ENCODE measurements at regions not wholly inside any gene's neighbourhood (a gene's known extent, or its start where the extent isn't known, plus 50 kb on each side); places are given as distances from the start of the nearest gene placed in this dataset.

DNA sequence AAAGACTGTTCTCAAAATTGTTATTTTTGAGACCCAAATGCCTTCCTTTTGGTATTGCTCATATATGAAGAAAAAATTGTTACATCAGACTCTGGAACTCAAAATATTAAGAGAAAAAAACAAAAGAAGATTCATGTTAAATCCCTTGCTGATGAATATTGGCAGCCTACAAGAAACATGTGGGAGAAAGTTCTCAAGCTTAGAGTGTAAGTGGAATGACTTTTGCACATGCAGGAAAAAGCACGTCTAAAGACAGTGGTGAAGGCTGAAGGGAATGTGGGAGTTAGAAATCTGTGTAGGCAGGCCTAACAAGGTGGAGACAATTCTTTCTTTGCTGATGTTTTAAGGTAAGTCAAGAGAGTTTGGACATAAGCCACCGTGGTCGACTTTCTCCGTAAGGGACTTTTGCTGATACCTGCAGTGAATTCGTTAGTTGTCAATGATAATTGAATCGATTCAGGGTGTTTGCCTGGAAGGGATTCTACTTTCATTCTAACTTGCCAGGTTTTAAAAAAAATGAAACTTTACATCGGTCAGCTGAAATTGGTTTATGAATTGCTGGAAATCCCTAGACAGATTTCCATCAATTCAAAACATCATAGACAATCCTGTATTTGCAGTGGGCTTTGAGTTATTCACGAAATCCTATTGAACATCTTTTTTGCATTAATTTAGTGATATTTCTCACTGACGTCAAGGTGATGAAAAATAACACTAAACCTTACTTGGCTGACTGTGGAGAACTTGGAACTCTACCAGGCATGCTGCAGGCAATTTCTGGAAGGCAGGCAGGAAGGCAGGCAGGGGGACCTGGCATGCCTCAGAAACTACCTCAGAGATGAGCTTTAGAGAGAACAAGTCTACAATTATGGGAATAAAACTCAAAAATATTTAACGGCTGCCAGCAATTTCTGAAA is 359.1 kb upstream of the ADAMTSL1 start:
- no peaks in the 10 kb centered on the region for H3K9me3 ChIP-seq (replicated peaks)
- H3K4me1 ChIP-seq (replicated peaks) = no peaks in the 10 kb centered on the region
- no peak for DNase-seq (ENCODE audit: low read depth in 1 of 2, low spot score in 2 of 2)
- H3K36me3 ChIP-seq = no peaks in the 10 kb centered on the region
- H3K4me3 ChIP-seq = no peak overlapping the region
- H3K27me3 ChIP-seq (replicated peaks) = no peaks in the 10 kb centered on the region
- H3K27ac ChIP-seq = no peak overlapping the region

DNA sequence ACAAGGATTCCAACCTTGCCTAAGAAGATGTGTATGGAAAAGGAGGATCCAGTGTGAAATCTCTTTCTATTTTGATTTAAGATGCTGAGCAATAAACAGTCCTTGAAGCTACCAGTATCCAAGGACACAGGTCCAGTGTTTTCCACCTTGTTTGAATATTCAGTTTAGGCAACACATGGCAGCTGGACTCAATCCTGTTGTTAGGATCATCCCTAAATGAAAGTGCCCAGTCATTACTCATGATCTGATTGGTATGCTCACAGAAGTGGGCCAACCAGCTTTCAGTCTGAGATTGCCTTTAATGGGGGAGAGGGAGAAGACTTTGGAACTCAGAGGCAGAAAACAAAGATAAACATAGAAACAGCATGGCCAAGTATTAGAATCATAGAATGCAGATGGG is 355.7 kb upstream of the ADAMTSL1 start:
- H3K9me3 ChIP-seq (replicated peaks) = no peaks in the 10 kb centered on the region
- DNase-seq (ENCODE audit: low read depth in 1 of 2, low spot score in 2 of 2) = no peak
- H3K36me3 ChIP-seq = no peaks in the 10 kb centered on the region
- no peak overlapping the region for H3K27ac ChIP-seq
- no peaks in the 10 kb centered on the region for H3K4me1 ChIP-seq (replicated peaks)
- H3K27me3 ChIP-seq (replicated peaks) = no peaks in the 10 kb centered on the region
- H3K4me3 ChIP-seq = no peak overlapping the region

DNA sequence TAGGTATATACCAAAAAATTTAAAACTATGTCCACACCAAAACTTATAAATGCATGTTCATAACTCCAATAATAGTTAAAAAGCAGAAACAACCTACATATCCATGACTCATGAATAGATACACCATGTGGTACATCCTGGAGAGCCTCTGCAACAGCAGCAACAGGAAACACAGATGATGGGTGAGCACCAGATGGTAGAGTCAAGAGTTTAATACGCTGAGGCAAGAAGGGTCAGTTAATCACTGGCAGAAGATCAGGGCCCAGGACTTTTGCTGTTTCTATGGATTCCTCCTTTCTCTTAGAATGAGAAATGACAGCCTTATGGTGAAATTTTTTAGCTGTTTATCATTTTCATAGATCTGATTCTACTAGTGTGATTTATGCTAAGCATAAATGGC is 351.8 kb upstream of the ADAMTSL1 start:
- H3K9me3 ChIP-seq (replicated peaks) = no peaks in the 10 kb centered on the region
- H3K27ac ChIP-seq = no peak overlapping the region
- no peaks in the 10 kb centered on the region for H3K4me1 ChIP-seq (replicated peaks)
- DNase-seq (ENCODE audit: low read depth in 1 of 2, low spot score in 2 of 2) = no peak
- no peak overlapping the region for H3K4me3 ChIP-seq
- no peaks in the 10 kb centered on the region for H3K27me3 ChIP-seq (replicated peaks)
- H3K36me3 ChIP-seq = no peaks in the 10 kb centered on the region

DNA sequence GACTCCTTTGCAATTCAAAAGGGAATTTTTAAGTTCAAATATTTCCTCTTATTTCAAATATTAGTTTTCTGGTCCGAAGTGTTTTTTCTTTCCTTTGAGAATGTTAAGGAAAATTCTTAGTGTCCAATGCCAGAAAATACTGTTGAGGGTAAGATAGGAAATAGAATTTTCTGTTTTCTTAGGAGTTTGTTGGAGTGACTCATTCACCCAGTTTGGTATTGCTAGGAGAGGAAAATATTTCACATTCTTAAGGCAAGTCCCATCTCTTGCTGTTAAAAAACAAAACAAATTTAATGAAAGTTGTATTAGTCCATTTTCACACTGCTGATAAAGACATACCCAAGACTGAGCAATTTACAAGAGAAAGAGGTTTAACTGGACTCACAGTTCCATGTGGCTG is 349.2 kb upstream of the ADAMTSL1 start:
- H3K27me3 ChIP-seq (replicated peaks) = no peaks in the 10 kb centered on the region
- no peak for DNase-seq (ENCODE audit: low read depth in 1 of 2, low spot score in 2 of 2)
- H3K36me3 ChIP-seq = no peaks in the 10 kb centered on the region
- no peaks in the 10 kb centered on the region for H3K9me3 ChIP-seq (replicated peaks)
- H3K4me3 ChIP-seq = no peak overlapping the region
- no peaks in the 10 kb centered on the region for H3K4me1 ChIP-seq (replicated peaks)
- no peak overlapping the region for H3K27ac ChIP-seq

DNA sequence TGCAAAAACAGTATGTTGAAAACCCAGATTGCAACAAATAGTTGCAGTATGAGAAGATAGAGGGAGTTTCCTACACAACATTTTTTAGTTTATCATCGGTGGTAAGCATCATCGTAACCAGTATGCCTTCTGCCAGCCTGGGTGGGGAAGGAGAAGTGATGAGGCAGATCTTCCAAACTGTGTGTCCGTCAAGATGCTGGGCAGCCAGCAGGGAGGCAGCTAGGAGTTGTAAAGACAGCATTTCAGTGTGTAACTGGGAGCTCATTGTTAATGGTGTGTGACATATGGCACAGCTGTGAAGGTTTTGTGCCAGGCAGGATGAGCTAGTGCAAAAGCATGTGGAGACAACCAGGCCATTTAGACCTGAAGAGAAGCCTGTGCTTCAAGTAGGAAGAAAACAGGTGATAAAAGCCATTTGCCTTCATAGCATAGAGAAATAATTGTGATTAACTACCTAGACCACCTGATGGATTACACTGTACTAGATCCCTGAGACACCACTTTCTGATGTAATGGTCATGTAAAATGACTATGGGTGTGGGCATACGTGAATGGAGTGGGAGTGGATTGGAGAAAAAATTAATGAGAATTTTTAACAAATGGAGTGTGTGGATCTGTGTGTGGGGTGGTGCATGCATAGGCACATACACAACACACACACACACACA is 347.0 kb upstream of the ADAMTSL1 start:
- Histone ChIP-seq H3K4me1 (replicated peaks) (no peaks in the 10 kb centered on the region), H3K4me3 (no peak overlapping the region), H3K36me3 (no peaks in the 10 kb centered on the region), H3K27ac (no peak overlapping the region), H3K9me3 (replicated peaks) (no peaks in the 10 kb centered on the region), H3K27me3 (replicated peaks) (no peaks in the 10 kb centered on the region)
- DNase-seq (ENCODE audit: low read depth in 1 of 2, low spot score in 2 of 2) = no peak

DNA sequence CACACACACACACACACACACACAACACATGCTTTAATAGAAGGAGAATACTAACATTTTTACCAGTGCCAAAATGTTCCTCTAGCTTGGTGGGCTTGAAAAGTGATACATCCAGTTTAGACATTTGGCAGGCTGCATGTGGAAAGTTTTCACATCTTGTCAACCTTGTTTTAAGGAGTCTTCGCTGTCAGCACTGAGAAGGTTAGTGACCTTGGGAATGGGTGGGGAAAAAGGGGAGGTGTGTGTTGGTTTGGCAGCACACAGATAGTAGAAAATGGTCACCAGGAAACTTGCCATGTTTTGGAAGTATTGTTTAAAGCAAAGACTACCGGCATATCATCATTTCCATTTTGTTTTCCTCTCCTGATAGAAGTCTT is 346.5 kb upstream of the ADAMTSL1 start:
- no peaks in the 10 kb centered on the region for H3K27me3 ChIP-seq (replicated peaks)
- no peak for DNase-seq (ENCODE audit: low read depth in 1 of 2, low spot score in 2 of 2)
- H3K4me3 ChIP-seq = no peak overlapping the region
- no peaks in the 10 kb centered on the region for H3K4me1 ChIP-seq (replicated peaks)
- H3K27ac ChIP-seq = no peak overlapping the region
- H3K9me3 ChIP-seq (replicated peaks) = no peaks in the 10 kb centered on the region
- no peaks in the 10 kb centered on the region for H3K36me3 ChIP-seq

DNA sequence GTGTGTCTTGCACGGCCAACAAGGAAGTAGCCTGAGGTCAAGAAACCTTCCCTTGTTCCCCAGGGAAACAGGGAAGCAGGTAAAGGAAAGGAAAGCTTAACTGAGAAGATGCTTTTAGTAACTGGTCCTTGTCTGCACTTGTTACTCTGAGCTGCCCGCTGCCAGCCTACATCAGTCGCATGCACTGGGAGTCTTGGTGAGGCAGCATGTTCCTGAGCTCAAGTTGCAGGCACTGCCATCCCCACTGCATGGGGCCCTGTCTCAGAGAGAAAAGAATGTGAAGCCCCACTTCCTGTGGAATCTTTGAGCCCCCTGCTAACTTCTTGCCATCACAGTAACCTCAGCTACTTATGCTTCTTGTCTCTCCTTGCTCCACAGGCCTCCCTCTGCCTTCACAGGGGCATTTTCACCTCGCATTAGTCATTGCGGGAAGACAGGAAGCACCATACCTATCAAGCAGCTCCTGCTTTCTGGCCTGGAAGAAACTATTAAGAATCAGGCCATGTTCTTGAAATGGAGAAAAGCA is 344.1 kb upstream of the ADAMTSL1 start:
- Histone ChIP-seq H3K27me3 (replicated peaks) (no peaks in the 10 kb centered on the region), H3K4me3 (no peak overlapping the region), H3K36me3 (no peaks in the 10 kb centered on the region), H3K9me3 (replicated peaks) (no peaks in the 10 kb centered on the region), H3K4me1 (replicated peaks) (no peaks in the 10 kb centered on the region), H3K27ac (no peak overlapping the region)
- DNase-seq (ENCODE audit: low read depth in 1 of 2, low spot score in 2 of 2) = no peak

DNA sequence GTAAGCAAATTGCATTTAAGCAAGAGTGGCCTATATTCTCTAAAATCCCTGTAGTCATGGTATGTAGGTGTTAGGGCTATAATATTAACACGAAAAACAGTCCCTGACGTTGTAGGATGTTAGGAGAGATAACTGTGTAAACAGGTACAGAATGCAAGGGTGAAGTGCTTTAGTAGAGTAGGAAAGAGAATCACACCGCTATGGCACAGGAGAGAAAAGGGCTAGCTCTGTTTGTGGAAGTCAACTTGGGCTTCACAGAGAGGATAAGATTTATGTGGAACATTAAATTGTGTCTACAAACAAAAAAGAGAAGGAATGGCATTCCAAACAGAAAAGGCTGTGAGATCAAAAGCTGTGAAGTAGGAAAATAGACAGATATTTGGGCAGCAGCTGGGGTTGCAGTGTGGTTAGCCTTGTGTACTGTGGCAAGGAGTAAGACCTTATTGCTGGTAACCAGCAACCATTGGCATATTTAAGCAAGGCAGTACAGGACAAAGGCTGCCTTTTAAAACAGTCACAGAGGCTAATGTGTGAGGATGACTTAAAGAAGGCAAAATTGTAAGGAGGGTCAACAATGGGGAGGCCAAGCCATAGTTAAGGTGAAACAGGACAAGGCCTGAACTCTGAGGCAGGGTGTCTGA is 337.5 kb upstream of the ADAMTSL1 start:
- no peaks in the 10 kb centered on the region for H3K4me1 ChIP-seq (replicated peaks)
- H3K9me3 ChIP-seq (replicated peaks) = no peaks in the 10 kb centered on the region
- no peak for DNase-seq (ENCODE audit: low read depth in 1 of 2, low spot score in 2 of 2)
- H3K4me3 ChIP-seq = no peak overlapping the region
- no peak overlapping the region for H3K27ac ChIP-seq
- no peaks in the 10 kb centered on the region for H3K36me3 ChIP-seq
- H3K27me3 ChIP-seq (replicated peaks) = no peaks in the 10 kb centered on the region

DNA sequence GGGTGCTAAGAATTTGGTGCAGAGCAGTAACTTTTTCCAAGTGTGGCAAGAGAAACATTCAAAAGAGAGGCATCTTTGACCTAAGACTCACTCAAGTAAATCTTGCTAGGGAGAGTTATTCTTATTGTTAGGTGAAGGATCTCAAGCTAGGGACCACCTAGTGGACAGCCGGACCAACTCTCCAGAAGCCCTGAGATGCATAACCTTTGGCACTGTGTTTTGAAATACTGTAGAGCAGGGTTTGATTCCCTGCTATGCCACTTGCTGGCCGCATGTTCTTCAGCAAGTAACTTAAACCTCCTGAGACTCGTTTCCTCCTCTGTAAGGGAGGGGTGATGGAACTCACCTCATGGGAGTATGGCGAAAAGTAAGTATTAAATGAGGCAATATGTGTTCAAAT is 336.1 kb upstream of the ADAMTSL1 start:
- Histone ChIP-seq H3K27me3 (replicated peaks) (no peaks in the 10 kb centered on the region), H3K4me3 (no peak overlapping the region), H3K9me3 (replicated peaks) (no peaks in the 10 kb centered on the region), H3K27ac (no peak overlapping the region), H3K4me1 (replicated peaks) (no peaks in the 10 kb centered on the region), H3K36me3 (no peaks in the 10 kb centered on the region)
- DNase-seq (ENCODE audit: low read depth in 1 of 2, low spot score in 2 of 2) = no peak

DNA sequence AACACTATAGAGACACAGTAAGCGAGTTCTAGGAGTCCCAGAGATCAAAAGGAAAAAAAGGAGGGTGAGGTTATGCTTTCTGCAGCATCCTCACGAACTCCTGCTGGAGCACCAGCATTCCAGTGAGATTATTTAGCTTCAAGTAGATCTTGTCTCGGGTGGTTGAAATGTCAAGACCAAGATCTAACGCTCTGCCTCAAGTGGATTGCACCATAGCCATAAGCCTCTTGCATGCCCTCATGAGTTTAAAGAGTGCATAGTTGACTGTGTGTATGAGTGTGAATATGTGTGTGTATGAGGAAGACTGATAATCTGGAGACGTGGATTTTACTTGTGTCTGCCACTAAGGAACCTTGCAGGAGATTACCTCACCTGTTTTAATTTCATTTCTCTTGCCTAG is 335.3 kb upstream of the ADAMTSL1 start:
- no peak overlapping the region for H3K27ac ChIP-seq
- no peaks in the 10 kb centered on the region for H3K27me3 ChIP-seq (replicated peaks)
- no peaks in the 10 kb centered on the region for H3K36me3 ChIP-seq
- no peaks in the 10 kb centered on the region for H3K4me1 ChIP-seq (replicated peaks)
- no peak overlapping the region for H3K4me3 ChIP-seq
- no peaks in the 10 kb centered on the region for H3K9me3 ChIP-seq (replicated peaks)
- DNase-seq (ENCODE audit: low read depth in 1 of 2, low spot score in 2 of 2) = no peak

DNA sequence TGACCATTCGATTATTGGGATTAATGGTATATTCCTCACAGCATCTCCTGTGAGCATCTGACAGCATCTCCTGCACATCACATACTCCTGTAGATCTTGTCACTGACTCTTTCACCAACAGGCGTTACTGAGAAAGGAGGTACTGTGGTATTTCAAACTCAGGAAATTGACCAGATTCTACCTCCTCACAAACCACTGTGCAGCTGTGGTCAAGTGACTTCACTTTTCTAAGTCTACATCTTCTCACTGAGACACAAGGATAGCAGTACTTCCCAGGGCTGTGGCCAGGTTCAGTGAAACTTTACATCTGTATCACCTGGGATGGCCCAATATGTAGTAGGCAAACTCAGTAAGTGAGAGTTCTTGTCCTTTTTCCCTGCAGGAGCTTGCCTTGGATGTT is 332.3 kb upstream of the ADAMTSL1 start:
- Histone ChIP-seq H3K27me3 (replicated peaks) (no peaks in the 10 kb centered on the region), H3K36me3 (no peaks in the 10 kb centered on the region), H3K9me3 (replicated peaks) (no peaks in the 10 kb centered on the region), H3K4me3 (no peak overlapping the region), H3K27ac (no peak overlapping the region), H3K4me1 (replicated peaks) (no peaks in the 10 kb centered on the region)
- DNase-seq (ENCODE audit: low read depth in 1 of 2, low spot score in 2 of 2) = no peak

DNA sequence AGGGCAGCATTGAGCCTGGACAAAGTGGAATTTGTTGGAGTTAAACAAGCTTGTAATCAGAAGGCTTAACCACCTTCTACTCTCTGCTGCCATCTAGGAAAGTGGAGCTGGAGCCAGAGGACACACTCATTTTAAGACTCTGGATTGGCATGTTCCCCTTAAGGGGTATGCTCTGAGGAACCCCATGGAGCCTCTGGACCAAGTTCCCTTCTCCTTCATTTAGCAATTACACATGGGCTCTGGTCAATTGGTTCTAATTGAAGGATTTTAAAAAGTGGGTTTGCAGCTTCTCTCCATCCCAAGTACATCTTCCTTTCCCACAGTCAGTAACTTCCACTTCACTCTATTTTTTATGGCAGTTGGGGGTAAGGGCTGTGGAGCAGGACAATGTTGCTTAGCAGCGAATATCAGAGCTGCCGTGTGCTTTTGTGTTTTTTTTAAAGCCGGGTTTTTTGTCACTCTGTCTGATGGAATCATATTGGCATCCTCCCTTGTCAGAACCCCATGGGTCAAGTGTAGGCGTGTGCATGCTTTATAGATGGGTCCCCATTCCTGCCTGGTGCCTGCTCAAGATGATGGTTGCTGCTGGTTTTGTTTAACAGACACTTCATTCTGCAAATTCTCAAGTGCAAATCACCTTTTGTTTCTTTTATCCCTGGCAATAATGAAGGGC is 330.7 kb upstream of the ADAMTSL1 start:
- no peaks in the 10 kb centered on the region for H3K27me3 ChIP-seq (replicated peaks)
- H3K27ac ChIP-seq = no peak overlapping the region
- DNase-seq (ENCODE audit: low read depth in 1 of 2, low spot score in 2 of 2) = no peak
- H3K9me3 ChIP-seq (replicated peaks) = no peaks in the 10 kb centered on the region
- H3K4me1 ChIP-seq (replicated peaks) = no peaks in the 10 kb centered on the region
- H3K4me3 ChIP-seq = no peak overlapping the region
- no peaks in the 10 kb centered on the region for H3K36me3 ChIP-seq

DNA sequence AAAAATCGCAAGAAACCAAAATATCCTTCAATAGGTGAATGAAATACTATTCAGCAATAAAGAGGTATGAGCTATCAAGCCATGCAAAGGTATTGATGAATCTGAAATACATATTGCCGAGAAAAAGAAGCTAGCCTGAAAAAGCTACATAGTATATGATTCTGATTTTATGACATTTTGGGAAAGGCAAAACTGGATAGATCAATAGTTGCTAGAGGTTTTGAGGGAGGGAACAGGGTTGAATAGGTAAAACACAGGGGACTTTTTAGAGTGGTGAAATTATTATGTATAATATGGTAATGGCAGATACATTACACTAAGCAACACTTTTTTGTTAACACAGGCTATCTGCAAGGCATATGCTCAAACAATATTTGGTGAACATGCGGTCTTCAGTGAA is 327.6 kb upstream of the ADAMTSL1 start:
- H3K36me3 ChIP-seq = no peaks in the 10 kb centered on the region
- no peaks in the 10 kb centered on the region for H3K4me1 ChIP-seq (replicated peaks)
- H3K9me3 ChIP-seq (replicated peaks) = no peaks in the 10 kb centered on the region
- no peaks in the 10 kb centered on the region for H3K27me3 ChIP-seq (replicated peaks)
- no peak for DNase-seq (ENCODE audit: low read depth in 1 of 2, low spot score in 2 of 2)
- H3K27ac ChIP-seq = no peak overlapping the region
- no peak overlapping the region for H3K4me3 ChIP-seq
